HG03095 (cell line): ENCODE measurements at regions not wholly inside any gene's neighbourhood (a gene's known extent, or its start where the extent isn't known, plus 50 kb on each side); places are given as distances from the start of the nearest gene placed in this dataset.
"Not testable (repeated sequence)": the region's sequence is repeated elsewhere in the genome, so short reads cannot be mapped to it uniquely, and the experiment has no call there.

Experiments used
- ATAC-seq: cut with Tn5 transposase; IDR thresholded peaks from one replicate; pipeline ENCODE4 v1.9.1; 2021; ENCODE audit warnings: moderate library complexity; ENCODE audit not compliant: unreplicated experiment

GRCh38 chr2:228433721-228434120 lies 252.2 kb upstream of the SPHKAP start:
- no peak for ATAC-seq

- no peak for ATAC-seq
These were observed 250.6 kb upstream of the SPHKAP start for GRCh38 chr2:228432116-228432515.

GRCh38 chr2:228430986-228431385 lies 249.5 kb upstream of the SPHKAP start:
- no peak for ATAC-seq

GRCh38 chr2:228426502-228427216 lies 245.2 kb upstream of the SPHKAP start:
- no peak for ATAC-seq

- ATAC-seq: not testable (repeated sequence)
These were observed 244.0 kb upstream of the SPHKAP start for GRCh38 chr2:228425411-228426060.

GRCh38 chr2:228417956-228418355 lies 236.5 kb upstream of the SPHKAP start:
- ATAC-seq: no peak

GRCh38 chr2:228417526-228417925 lies 236.0 kb upstream of the SPHKAP start:
- ATAC-seq: no peak

- no peak for ATAC-seq
These were observed 228.6 kb upstream of the SPHKAP start for GRCh38 chr2:228410061-228410460.

- no peak for ATAC-seq
These were observed 228.0 kb upstream of the SPHKAP start for GRCh38 chr2:228409493-228409892.

GRCh38 chr2:228408529-228409227 lies 227.2 kb upstream of the SPHKAP start:
- ATAC-seq: no peak

GRCh38 chr2:228407821-228408220 lies 226.3 kb upstream of the SPHKAP start:
- no peak for ATAC-seq

GRCh38 chr2:228401065-228401912 lies 219.8 kb upstream of the SPHKAP start:
- no peak for ATAC-seq

- no peak for ATAC-seq
These were observed 206.3 kb upstream of the SPHKAP start for GRCh38 chr2:228387776-228388175.

- no peak for ATAC-seq
These were observed 197.4 kb upstream of the SPHKAP start for GRCh38 chr2:228378696-228379425.

- no peak for ATAC-seq
These were observed 196.7 kb upstream of the SPHKAP start for GRCh38 chr2:228378233-228378632.

- ATAC-seq: no peak
These were observed 196.0 kb upstream of the SPHKAP start for GRCh38 chr2:228377533-228377932.

- ATAC-seq: no peak
These were observed 193.3 kb upstream of the SPHKAP start for GRCh38 chr2:228374741-228375140.

- ATAC-seq: no peak
These were observed 191.7 kb upstream of the SPHKAP start for GRCh38 chr2:228373191-228373590.

GRCh38 chr2:228372212-228372611 lies 190.7 kb upstream of the SPHKAP start:
- no peak for ATAC-seq

- no peak for ATAC-seq
These were observed 188.0 kb upstream of the SPHKAP start for GRCh38 chr2:228369400-228370031.
